Cardiac fibroblast (primary cell): ENCODE measurements at regions not wholly inside any gene's neighbourhood (a gene's known extent, or its start where the extent isn't known, plus 50 kb on each side); places are given as distances from the start of the nearest gene placed in this dataset.

Experiments used
- DNase-seq, 2 donors: peaks; one replicate each; pipeline versions ENCODE4 v3.0.0 to v3.0.0-alpha.2; 2010; ENCODE audit warnings: low read depth in 2 of 2
- H3K4me3 ChIP-seq, 2 donors: replicated peaks in 1 of 2; 1 replicate in 1 of 2; 2 replicates in 1 of 2; pipeline ENCODE4 v1.5.1; 2011; ENCODE audit warnings: low read depth in 2 of 2, low read length in 2 of 2, mild to moderate bottlenecking in 2 of 2, moderate library complexity in 1 of 2
- CTCF ChIP-seq: IDR thresholded peaks from one replicate; pipeline ENCODE4 v1.5.1; 2011; ENCODE audit warnings: low read depth, mild to moderate bottlenecking, low read length, inconsistent platforms

- H3K4me3 ChIP-seq: no peak overlapping the region
- TF ChIP-seq CTCF: no peak
- no peak for DNase-seq
Measured at GRCh38 chr22:27580311-27580897, 221.2 kb downstream of the MN1 start.

- no peak for TF ChIP-seq CTCF
- no peak for DNase-seq
Measured at GRCh38 chr22:27581236-27581635, 220.3 kb downstream of the MN1 start.

GRCh38 chr22:27581688-27582087 is 219.9 kb downstream of the MN1 start:
- peak; percentile 43 to 73 for DNase-seq
- no peak overlapping the region for H3K4me3 ChIP-seq
- TF ChIP-seq CTCF: no peak

More at GRCh38 chr22:27581236-27581635, 220.3 kb downstream of the MN1 start:
- H3K4me3 ChIP-seq: no peak overlapping the region

- no peak overlapping the region for H3K4me3 ChIP-seq
- DNase-seq: no peak
- no peak for TF ChIP-seq CTCF
Measured at GRCh38 chr22:27583856-27584255, 217.7 kb downstream of the MN1 start.

- peak in 1 of 2 donors; percentile 34 for DNase-seq
- TF ChIP-seq CTCF: no peak
Measured at GRCh38 chr22:27585141-27585540, 216.4 kb downstream of the MN1 start.

GRCh38 chr22:27588268-27588667 is 213.3 kb downstream of the MN1 start:
- no peak for DNase-seq
- no peak overlapping the region for H3K4me3 ChIP-seq
- TF ChIP-seq CTCF: no peak

More at GRCh38 chr22:27585141-27585540, 216.4 kb downstream of the MN1 start:
- H3K4me3 ChIP-seq: no peak overlapping the region

- no peak for TF ChIP-seq CTCF
- H3K4me3 ChIP-seq: no peak overlapping the region
- DNase-seq: no peak
Measured at GRCh38 chr22:27588915-27589314, 212.6 kb downstream of the MN1 start.
